GM18951 (cell line): ENCODE measurements at regions not wholly inside any gene's neighbourhood (a gene's known extent, or its start where the extent isn't known, plus 50 kb on each side); places are given as distances from the start of the nearest gene placed in this dataset.

Experiments
- POLR2A ChIP-seq: IDR thresholded peaks from 4 replicates; pipeline ENCODE4 v1.6.1; 2011; ENCODE audit warnings: mild to moderate bottlenecking; ENCODE audit not compliant: insufficient read length, insufficient read depth; ENCODE audit errors: extremely low read depth
- in situ Hi-C: fragments of 300-500 bp; cut with MboI; formaldehyde crosslinking; loops from one replicate; pipeline ENCODE4 v1.12.0; 2022; ENCODE audit warnings: low sequenced_read_pairs, mixed read lengths, inconsistent platforms; ENCODE audit not compliant: unreplicated experiment

DNA sequence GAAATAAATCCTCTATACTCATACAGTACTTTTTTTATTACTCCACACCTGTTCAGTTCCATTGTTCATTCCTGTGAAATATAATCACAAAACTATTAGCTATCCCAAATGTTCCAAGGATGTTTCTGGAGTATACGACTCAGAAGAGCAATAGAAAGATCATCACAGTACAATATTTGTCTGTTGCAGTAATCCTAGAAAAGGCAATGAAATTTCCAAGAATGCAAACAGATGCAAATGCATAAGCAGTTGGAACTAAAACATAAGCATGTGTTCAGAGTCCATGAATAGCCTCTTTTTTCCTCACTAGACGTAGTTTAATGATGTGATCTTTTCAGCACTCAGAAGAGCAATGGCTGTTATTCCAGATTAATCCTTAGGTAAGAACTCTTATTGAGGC lies 55.2 kb downstream of the RTL3 start:
- TF ChIP-seq POLR2A = no peak
- in situ Hi-C loops = no loop called here

- in situ Hi-C loops = no loop called here
- TF ChIP-seq POLR2A = no peak
These were observed 63.1 kb downstream of the RTL3 start for GRCh38 chrX:78595901-78596502.

GRCh38 chrX:78593701-78594100 lies 65.4 kb downstream of the RTL3 start:
- in situ Hi-C loops = no loop called here
- no peak for TF ChIP-seq POLR2A

- in situ Hi-C loops = no loop called here
- TF ChIP-seq POLR2A = no peak
These were observed 67.1 kb downstream of the RTL3 start for GRCh38 chrX:78592030-78592429.

DNA sequence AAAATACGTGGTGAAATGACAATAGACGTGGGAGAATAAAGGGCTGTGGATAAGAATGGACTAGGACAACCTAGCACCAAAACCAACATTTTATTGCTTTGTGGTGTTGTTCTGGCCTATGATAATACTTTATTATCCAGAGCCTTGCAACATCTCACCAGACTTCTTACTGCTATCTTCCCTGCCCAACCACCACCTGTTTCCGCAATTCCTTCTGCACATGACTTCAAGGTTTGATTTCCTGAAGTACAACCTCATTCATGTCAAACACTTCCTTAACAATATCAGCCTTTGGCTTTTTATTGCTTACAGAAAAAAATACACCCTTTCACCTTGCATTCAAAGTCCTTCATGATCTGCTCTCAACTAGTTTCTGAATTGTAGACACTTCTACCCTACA lies 84.8 kb downstream of the RTL3 start:
- in situ Hi-C loops = loop anchor here (25.0 kb wide), 3 partner anchors 513 to 838 kb away; no protein-coding TSS in a partner anchor

GRCh38 chrX:78573630-78574029 lies 85.5 kb downstream of the RTL3 start:
- no peak for TF ChIP-seq POLR2A
- in situ Hi-C loops = loop anchor here (25.0 kb wide), 3 partner anchors 514 to 839 kb away; no protein-coding TSS in a partner anchor

More for the DNA sequence above, 84.8 kb downstream of the RTL3 start:
- no peak for TF ChIP-seq POLR2A

GRCh38 chrX:78571849-78572248 lies 87.3 kb downstream of the RTL3 start:
- in situ Hi-C loops = loop anchor here (25.0 kb wide), 3 partner anchors 515 to 840 kb away; no protein-coding TSS in a partner anchor
- TF ChIP-seq POLR2A = no peak

- TF ChIP-seq POLR2A = no peak
- in situ Hi-C loops = loop anchor here (25.0 kb wide), 3 partner anchors 532 to 857 kb away; no protein-coding TSS in a partner anchor
These were observed 103.6 kb downstream of the RTL3 start for GRCh38 chrX:78555401-78555980.

DNA sequence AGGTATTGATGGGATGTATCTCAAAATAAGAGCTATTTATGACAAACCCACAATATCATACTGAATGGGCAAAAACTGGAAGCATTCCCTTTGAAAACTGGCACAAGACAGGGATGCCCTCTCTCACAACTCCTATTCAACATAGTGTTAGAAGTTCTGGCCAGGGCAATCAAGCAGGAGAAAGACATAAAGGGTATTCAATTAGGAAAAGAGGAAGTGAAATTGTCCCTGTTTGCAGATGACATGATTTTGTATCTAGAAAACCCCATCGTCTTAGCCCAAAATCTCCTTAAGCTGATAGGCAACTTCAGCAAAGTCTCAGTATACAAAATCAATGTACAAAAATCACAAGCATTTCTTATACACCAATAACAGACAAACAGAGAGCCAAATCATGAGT lies 106.5 kb downstream of the RTL3 start:
- in situ Hi-C loops = loop anchor here (25.0 kb wide), 3 partner anchors 535 to 860 kb away; no protein-coding TSS in a partner anchor

DNA sequence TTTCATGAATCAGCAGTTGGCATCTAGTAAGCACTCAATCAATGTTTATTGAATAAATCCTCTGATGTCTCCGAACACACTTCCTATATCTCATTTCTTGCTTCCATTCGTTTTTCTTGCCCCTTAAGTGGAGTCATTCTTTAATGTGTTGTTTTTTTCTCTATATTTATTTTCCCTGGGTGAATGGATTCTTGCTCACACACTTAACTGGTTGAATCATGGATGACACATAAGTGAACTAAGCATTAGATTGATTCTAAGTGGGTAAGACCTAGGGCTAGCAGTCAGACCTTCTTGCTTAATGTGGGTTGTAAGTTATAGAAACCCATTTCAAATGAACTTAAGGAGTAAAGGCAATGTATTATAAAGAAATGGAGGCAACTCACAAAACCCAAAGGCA lies 111.1 kb downstream of the RTL3 start:
- in situ Hi-C loops = no loop called here
- no peak for TF ChIP-seq POLR2A

DNA sequence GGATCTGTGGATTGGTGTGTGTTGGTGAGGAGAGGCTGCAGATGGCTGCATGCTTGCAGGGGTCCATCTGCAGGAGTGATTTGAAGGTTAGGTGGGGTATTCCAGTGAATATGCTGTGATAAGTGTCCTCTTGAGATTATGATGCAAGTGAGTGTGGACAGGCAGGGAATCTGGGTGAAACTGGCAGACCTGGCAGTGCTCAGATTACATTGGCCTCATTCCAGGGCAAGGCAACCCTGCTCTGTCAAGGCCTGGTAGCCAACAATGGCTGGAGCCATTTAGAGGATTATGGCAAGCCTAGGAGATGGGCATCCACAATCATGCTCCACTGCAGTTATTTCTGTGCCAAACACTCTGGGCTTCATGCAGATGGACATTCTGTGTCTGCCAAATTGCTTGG lies 113.9 kb downstream of the RTL3 start:
- TF ChIP-seq POLR2A = no peak
- in situ Hi-C loops = no loop called here

DNA sequence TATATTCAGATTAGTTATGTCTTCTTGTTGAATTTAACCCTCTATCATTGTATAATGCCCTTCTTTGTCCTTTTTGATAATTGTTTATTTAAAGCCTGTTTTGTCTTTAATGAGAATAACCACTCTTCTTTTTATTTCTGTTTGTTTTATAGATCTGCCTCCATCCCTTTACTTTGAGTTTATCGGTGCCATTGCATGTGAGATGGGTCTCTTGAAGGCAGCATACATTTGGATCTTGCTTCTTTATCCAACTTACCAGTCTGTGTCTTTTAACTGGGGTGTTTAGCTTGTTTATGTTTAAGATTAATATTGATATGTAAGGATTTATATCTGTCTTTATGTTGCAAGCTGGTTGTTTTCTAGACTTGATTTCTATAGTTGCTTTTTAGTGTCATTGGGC lies 115.8 kb downstream of the RTL3 start:
- in situ Hi-C loops = no loop called here
- TF ChIP-seq POLR2A = no peak

GRCh38 chrX:78540171-78540570 lies 119.0 kb downstream of the RTL3 start:
- in situ Hi-C loops = no loop called here

GRCh38 chrX:78534221-78534620 lies 124.9 kb downstream of the RTL3 start:
- no peak for TF ChIP-seq POLR2A
- in situ Hi-C loops = no loop called here

More at GRCh38 chrX:78540171-78540570, 119.0 kb downstream of the RTL3 start:
- no peak for TF ChIP-seq POLR2A

GRCh38 chrX:78532363-78532762 lies 126.8 kb downstream of the RTL3 start:
- in situ Hi-C loops = no loop called here
- no peak for TF ChIP-seq POLR2A

- in situ Hi-C loops = no loop called here
- TF ChIP-seq POLR2A = no peak
These were observed 131.3 kb downstream of the RTL3 start for GRCh38 chrX:78527818-78528217.
